SK-N-MC (cell line): ENCODE measurements at regions not wholly inside any gene's neighbourhood (a gene's known extent, or its start where the extent isn't known, plus 50 kb on each side); places are given as distances from the start of the nearest gene placed in this dataset.

Experiments
- EZH2 ChIP-seq: fragments of 200-600 bp; sonication (generic); IDR thresholded peaks from one replicate; pipeline ENCODE4 v1.6.1; 2017; ENCODE audit warnings: antibody characterized with exemption
- FOXP2 ChIP-seq: optimal IDR thresholded peaks from 2 replicates; pipeline ENCODE3; 2011; ENCODE audit warnings: mild to moderate bottlenecking, moderate library complexity; ENCODE audit not compliant: insufficient read depth; ENCODE audit errors: extremely low read length, control extremely low read depth
- POLR2AphosphoS5 ChIP-seq: IDR thresholded peaks from 2 replicates; pipeline ENCODE4 v1.6.1; 2012; ENCODE audit warnings: mild to moderate bottlenecking, low read depth, low read length, borderline replicate concordance

DNA sequence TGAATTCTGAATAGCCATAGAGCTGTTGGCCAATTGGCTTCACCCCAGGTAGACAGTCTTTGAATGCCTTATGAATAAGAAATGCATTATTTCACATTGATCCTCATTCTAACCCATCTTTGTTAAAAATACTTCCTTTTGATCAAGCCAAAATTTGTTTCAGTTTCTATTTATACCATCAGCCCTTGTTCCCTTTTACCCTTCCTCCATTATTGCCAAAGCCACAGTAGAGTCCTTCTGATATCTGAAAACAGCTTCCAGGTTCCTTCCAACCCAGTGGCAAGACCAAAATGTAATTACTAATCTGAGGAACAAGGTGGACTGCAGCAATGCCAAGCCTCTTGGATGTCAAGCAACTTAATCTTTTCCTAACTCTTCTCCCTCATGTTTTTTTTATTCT lies 458.8 kb downstream of the BUD13 start:
- TF ChIP-seq EZH2 (no peak), POLR2AphosphoS5 (no peak), FOXP2 (no peak)
